Esophagus (tissue), 2 donors: ENCODE measurements at regions not wholly inside any gene's neighbourhood (a gene's known extent, or its start where the extent isn't known, plus 50 kb on each side); places are given as distances from the start of the nearest gene placed in this dataset.

Source experiments
- H3K27ac ChIP-seq, 2 donors: one replicate each; pipeline ENCODE4 v1.5.1; 2013; ENCODE audit warnings: low read depth in 2 of 2, mild to moderate bottlenecking in 2 of 2, inconsistent platforms in 1 of 2, low read length in 1 of 2, moderate library complexity in 1 of 2
- H3K27me3 ChIP-seq, 2 donors: one replicate each; pipeline ENCODE4 v1.6.1; 2013; ENCODE audit warnings: low read length in 2 of 2, control low read depth in 1 of 2, mild to moderate bottlenecking in 1 of 2; ENCODE audit not compliant: insufficient read depth in 2 of 2, control insufficient read depth in 1 of 2
- H3K36me3 ChIP-seq, 2 donors: one replicate each; pipeline ENCODE4 v1.6.1; 2013; ENCODE audit warnings: low read length in 1 of 2; ENCODE audit not compliant: control insufficient read depth in 2 of 2, insufficient read depth in 2 of 2
- H3K4me1 ChIP-seq, 2 donors: one replicate each; pipeline ENCODE4 v1.6.1; 2013; ENCODE audit warnings: low read length in 1 of 2; ENCODE audit not compliant: control insufficient read depth in 2 of 2, insufficient read depth in 2 of 2
- H3K4me3 ChIP-seq, 2 donors: one replicate each; pipeline ENCODE4 v1.5.1; 2013; ENCODE audit warnings: low read length in 2 of 2, mild to moderate bottlenecking in 2 of 2, low read depth in 1 of 2, moderate library complexity in 1 of 2
- H3K9me3 ChIP-seq, 2 donors: one replicate each; pipeline ENCODE4 v1.6.1; 2013; ENCODE audit warnings: mild to moderate bottlenecking in 2 of 2, low read depth in 1 of 2, low read length in 1 of 2, moderate library complexity in 1 of 2; ENCODE audit not compliant: control insufficient read depth in 2 of 2, insufficient read depth in 1 of 2
- WGBS, 2 donors: extraction: QIAGEN DNeasy Blood & Tissue Kit; methylation state at CpG; one replicate each; pipeline ENCODE4 v1.1.7; 2013; 5-methylcytosine and 5-hydroxymethylcytosine counted together
- donor health status: healthy with polysubstance abuse.
- donor health status: Bipolar disorder and iron deficiency.

DNA sequence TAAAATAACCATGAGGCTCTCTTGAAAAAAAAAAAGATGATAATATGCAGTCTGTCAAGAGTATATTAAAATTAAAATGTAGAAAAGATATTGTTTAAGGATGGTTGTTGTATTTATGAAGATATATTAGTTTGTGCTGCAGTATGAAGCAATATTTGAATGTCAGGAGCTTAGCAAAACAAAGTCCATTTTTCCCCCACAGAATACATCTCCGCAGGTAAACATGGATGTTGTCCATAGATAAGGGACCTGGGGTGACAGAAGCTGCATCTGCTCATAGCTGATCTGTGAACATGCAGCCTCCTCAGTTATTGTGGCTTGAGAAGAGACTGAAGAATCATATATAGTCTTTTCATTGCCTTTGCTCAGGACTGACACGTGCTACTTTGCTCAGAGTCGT lies 366.1 kb upstream of the MMADHC start:
- Histone ChIP-seq H3K27ac (no peak overlapping the region), H3K4me1 (no peaks in the 10 kb centered on the region), H3K27me3 (no peaks in the 10 kb centered on the region), H3K36me3 (no peaks in the 10 kb centered on the region), H3K9me3 (no peaks in the 10 kb centered on the region), H3K4me3 (no peak overlapping the region)
- WGBS, 2 donors, result 92 to 94% methylated on average over 3 of the region's 3 CpGs

- Histone ChIP-seq H3K27ac (no peak overlapping the region), H3K4me1 (no peaks in the 10 kb centered on the region), H3K27me3 (no peaks in the 10 kb centered on the region), H3K9me3 (no peaks in the 10 kb centered on the region), H3K4me3 (no peak overlapping the region), H3K36me3 (no peaks in the 10 kb centered on the region)
- WGBS, 2 donors, result 74 to 81% methylated on average over 1 of the region's 1 CpG
Measured at GRCh38 chr2:149931486-149931885, 343.9 kb upstream of the MMADHC start.

DNA sequence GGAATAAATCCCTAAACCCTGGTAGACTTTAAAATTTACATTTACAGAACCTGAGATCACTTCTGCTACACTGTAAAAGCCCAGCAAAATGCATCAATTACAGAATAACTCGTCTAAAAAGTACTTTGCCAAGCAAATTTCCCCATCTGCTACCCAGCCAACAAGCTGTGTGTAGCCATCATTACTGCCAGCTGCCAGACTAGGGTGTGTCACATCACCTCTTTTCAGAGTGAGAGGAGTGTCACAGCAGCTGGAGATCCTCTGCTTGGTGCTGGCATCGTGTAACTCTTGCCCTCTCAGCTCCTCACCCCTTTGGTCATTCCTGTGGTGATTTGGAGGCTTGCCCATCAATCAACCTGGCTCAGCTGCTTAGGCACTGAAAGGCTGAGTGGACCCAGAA lies 340.4 kb upstream of the MMADHC start:
- 18 to 30% methylated on average over 2 of the region's 2 CpGs for WGBS, 2 donors
- no peaks in the 10 kb centered on the region for H3K27me3 ChIP-seq
- no peak overlapping the region for H3K27ac ChIP-seq
- no peak overlapping the region for H3K4me3 ChIP-seq
- H3K36me3 ChIP-seq, result no peaks in the 10 kb centered on the region
- H3K4me1 ChIP-seq, result no peaks in the 10 kb centered on the region
- no peaks in the 10 kb centered on the region for H3K9me3 ChIP-seq

GRCh38 chr2:149926149-149926548 lies 338.6 kb upstream of the MMADHC start:
- Histone ChIP-seq H3K27me3 (no peaks in the 10 kb centered on the region), H3K36me3 (no peaks in the 10 kb centered on the region), H3K4me3 (no peak overlapping the region), H3K27ac (no peak overlapping the region), H3K4me1 (no peaks in the 10 kb centered on the region), H3K9me3 (no peaks in the 10 kb centered on the region)
- 61 to 76% methylated on average over 2 of the region's 2 CpGs for WGBS, 2 donors

DNA sequence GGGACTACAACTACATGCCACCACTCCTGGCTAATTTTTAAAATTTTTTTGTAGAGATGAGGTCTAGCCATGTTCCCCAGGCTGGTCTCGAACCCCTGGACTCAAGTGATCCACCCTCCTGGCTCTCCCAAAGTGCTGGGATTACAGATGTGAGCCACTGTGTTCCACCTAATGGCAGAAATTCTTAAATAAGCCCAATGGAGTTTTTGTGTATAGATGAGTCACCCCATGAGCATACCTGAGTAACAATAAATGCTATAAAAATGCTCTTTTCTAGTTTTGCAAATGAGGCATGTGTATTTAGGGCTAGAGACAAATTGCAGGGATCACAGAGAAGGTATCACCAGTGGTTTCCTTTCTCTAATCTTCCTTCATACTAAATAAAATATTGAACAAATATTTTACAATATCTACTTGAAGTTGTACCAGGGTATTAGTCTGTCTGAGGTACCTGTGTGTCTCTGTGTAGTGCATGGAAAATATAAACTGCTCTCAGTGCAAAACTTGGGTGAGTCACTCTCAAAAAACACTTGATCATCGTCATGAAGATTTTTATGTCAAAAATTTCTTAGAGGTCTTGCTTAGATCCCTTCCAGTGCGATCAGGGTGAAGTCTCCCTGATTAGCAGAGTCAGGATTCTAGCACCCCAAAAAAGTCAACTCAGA lies 337.1 kb upstream of the MMADHC start:
- H3K27me3 ChIP-seq, result no peaks in the 10 kb centered on the region
- no peak overlapping the region for H3K4me3 ChIP-seq
- no peaks in the 10 kb centered on the region for H3K9me3 ChIP-seq
- H3K4me1 ChIP-seq, result no peaks in the 10 kb centered on the region
- 72 to 83% methylated on average over 3 of the region's 3 CpGs for WGBS, 2 donors
- no peaks in the 10 kb centered on the region for H3K36me3 ChIP-seq
- no peak overlapping the region for H3K27ac ChIP-seq

- no peak overlapping the region for H3K27ac ChIP-seq
- WGBS, 2 donors, result 69 to 84% methylated on average over 3 of the region's 3 CpGs
- no peaks in the 10 kb centered on the region for H3K36me3 ChIP-seq
- no peaks in the 10 kb centered on the region for H3K4me1 ChIP-seq
- H3K9me3 ChIP-seq, result no peaks in the 10 kb centered on the region
- no peaks in the 10 kb centered on the region for H3K27me3 ChIP-seq
- H3K4me3 ChIP-seq, result no peak overlapping the region
Measured at GRCh38 chr2:149924028-149924427, 336.5 kb upstream of the MMADHC start.

- Histone ChIP-seq H3K36me3 (no peaks in the 10 kb centered on the region), H3K9me3 (no peaks in the 10 kb centered on the region), H3K27ac (no peak overlapping the region), H3K27me3 (no peaks in the 10 kb centered on the region), H3K4me1 (no peaks in the 10 kb centered on the region), H3K4me3 (no peak overlapping the region)
- 89 to 94% methylated on average over 2 of the region's 2 CpGs for WGBS, 2 donors
Measured at GRCh38 chr2:149921911-149922616, 334.5 kb upstream of the MMADHC start.

DNA sequence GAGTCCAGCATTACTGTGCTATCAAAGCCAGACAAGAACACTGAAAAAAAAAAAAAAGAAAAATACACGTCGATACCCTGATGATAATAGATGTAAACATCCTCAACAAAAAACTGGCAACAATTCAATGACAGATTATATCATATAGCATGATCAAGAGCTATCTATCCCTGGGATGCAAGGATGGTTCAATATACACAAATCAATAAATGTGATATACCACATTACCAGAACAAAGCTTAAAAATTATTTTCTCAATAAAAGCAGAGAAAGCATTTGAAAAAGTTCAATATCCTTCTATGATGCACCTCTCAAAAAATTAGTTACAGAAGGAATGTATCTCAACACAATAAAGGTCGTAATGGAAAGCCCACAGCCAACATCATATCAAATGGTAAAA lies 332.8 kb upstream of the MMADHC start:
- no peaks in the 10 kb centered on the region for H3K4me1 ChIP-seq
- H3K27ac ChIP-seq, result no peak overlapping the region
- 94 to 96% methylated on average over 3 of the region's 3 CpGs for WGBS, 2 donors
- H3K4me3 ChIP-seq, result no peak overlapping the region
- H3K27me3 ChIP-seq, result no peaks in the 10 kb centered on the region
- no peaks in the 10 kb centered on the region for H3K36me3 ChIP-seq
- H3K9me3 ChIP-seq, result no peaks in the 10 kb centered on the region

DNA sequence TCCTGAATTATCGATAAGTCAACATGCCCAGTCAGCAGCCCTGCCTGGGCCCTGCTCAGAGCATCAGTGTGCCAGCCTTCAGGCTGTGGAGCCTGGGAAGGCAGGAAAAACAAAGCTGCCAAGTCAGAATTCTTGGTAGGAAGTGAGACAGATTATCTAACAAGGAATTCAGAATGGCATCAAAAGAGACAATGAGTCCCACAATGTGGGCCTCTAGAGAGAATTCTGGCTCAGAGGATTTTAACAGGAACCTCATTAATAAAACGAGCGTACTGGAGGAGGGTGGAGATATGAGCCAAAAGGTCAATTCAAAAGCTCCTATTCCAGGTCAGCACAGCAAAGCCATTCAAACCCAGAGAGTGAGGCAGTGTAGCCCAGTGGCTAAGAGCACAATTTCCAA lies 327.6 kb upstream of the MMADHC start:
- no peaks in the 10 kb centered on the region for H3K27me3 ChIP-seq
- 50 to 70% methylated on average over 3 of the region's 3 CpGs for WGBS, 2 donors

More for the DNA sequence above, 327.6 kb upstream of the MMADHC start:
- Histone ChIP-seq H3K9me3 (no peaks in the 10 kb centered on the region), H3K4me1 (no peaks in the 10 kb centered on the region), H3K4me3 (no peak overlapping the region), H3K36me3 (no peaks in the 10 kb centered on the region), H3K27ac (no peak overlapping the region)
